NT2/D1 (cell line): ENCODE measurements at regions not wholly inside any gene's neighbourhood (a gene's known extent, or its start where the extent isn't known, plus 50 kb on each side); places are given as distances from the start of the nearest gene placed in this dataset.

Experiments used
- YY1 ChIP-seq: IDR thresholded peaks from 2 replicates; pipeline ENCODE4 v1.6.1; 2011; ENCODE audit not compliant: insufficient read length, insufficient read depth
- ZNF274 ChIP-seq: IDR thresholded peaks from 2 replicates; pipeline ENCODE4 v1.6.1; 2011; ENCODE audit warnings: mild to moderate bottlenecking, low read depth, low read length

DNA sequence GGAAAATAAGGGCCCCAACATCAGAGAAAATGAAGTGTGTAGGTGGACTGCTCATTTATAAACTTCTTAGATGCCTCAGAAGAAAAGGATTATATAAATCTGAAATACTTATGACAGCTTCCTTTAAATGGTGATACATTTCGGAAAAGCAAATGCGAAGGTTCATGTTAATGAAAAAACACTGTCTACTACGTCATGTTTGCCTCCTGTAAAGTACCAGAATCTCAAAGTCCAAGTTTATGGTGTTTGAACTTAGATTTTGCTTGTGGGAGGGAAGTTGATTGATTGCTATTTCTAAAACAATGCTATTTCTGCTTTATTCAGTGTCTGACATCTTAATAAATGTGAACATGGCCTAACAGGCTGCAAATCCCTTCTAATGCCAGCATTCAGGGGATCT is 514.6 kb downstream of the ZNF608 start:
- no peak for TF ChIP-seq ZNF274
- no peak for TF ChIP-seq YY1
